Mammary epithelial cell (primary cell): ENCODE measurements at regions not wholly inside any gene's neighbourhood (a gene's known extent, or its start where the extent isn't known, plus 50 kb on each side); places are given as distances from the start of the nearest gene placed in this dataset.
"Not testable (repeated sequence)": the region's sequence is repeated elsewhere in the genome, so short reads cannot be mapped to it uniquely, and the experiment has no call there.

Experiments
- EZH2 ChIP-seq: IDR thresholded peaks from 2 replicates; pipeline ENCODE4 v1.6.1; 2012; ENCODE audit warnings: low read length, inconsistent platforms, borderline replicate concordance
- TF ChIP-seq, protein P1 (sequence below), 2 donors: IDR thresholded peaks in 1 of 2; conservative IDR thresholded peaks in 1 of 2; 2 replicates each; pipeline ENCODE4 v1.5.1; 2011 to 2012; ENCODE audit warnings: inconsistent platforms in 2 of 2, low read length in 2 of 2, mild to moderate bottlenecking in 2 of 2, control low read depth in 1 of 2, low read depth in 1 of 2; ENCODE audit not compliant: insufficient read depth in 1 of 2; ENCODE audit errors: extremely low read depth in 1 of 2

DNA sequence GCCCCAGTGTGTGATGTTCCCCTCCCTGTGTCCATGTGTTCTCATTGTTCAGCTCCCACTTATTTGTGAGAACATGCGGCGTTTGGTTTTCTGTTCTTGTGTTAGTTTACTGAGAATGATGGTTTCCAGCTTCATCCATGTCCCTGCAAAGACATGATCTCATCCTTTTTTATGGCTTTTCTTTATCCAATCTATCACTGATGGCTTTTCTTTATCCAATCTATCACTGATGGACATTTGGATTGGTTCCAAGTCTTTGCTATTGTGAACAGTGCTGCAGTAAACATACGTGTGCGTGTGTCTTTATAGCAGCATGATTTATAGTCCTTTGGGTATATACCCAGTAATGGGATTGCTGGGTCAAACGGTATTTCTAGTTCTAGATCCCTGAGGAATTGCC lies 455.8 kb downstream of the MAT2B start:
- TF ChIP-seq, protein P1, sequence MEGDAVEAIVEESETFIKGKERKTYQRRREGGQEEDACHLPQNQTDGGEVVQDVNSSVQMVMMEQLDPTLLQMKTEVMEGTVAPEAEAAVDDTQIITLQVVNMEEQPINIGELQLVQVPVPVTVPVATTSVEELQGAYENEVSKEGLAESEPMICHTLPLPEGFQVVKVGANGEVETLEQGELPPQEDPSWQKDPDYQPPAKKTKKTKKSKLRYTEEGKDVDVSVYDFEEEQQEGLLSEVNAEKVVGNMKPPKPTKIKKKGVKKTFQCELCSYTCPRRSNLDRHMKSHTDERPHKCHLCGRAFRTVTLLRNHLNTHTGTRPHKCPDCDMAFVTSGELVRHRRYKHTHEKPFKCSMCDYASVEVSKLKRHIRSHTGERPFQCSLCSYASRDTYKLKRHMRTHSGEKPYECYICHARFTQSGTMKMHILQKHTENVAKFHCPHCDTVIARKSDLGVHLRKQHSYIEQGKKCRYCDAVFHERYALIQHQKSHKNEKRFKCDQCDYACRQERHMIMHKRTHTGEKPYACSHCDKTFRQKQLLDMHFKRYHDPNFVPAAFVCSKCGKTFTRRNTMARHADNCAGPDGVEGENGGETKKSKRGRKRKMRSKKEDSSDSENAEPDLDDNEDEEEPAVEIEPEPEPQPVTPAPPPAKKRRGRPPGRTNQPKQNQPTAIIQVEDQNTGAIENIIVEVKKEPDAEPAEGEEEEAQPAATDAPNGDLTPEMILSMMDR (conservative IDR thresholded peaks at IDR 0.05 in 1 of 2, IDR thresholded peaks at IDR 0.05 in 1 of 2; ENCODE audit: extremely low read depth in 1 of 2, insufficient read depth in 1 of 2, low read depth in 1 of 2, low read length in 2 of 2): not testable (repeated sequence)
- not testable (repeated sequence) for TF ChIP-seq EZH2
